DOHH2 (cell line): ENCODE measurements at regions not wholly inside any gene's neighbourhood (a gene's known extent, or its start where the extent isn't known, plus 50 kb on each side); places are given as distances from the start of the nearest gene placed in this dataset.

ENCODE experiments used
- H3F3A ChIP-seq: fragments of 200-600 bp; sonication (generic), shearing (Covaris generic); 2 replicates; pipeline ENCODE4 v1.6.0; 2016; ENCODE audit warnings: antibody characterized with exemption, mild to moderate bottlenecking; ENCODE audit not compliant: control insufficient read depth, insufficient read depth
- H3K27ac ChIP-seq: fragments of 200-600 bp; sonication (generic); 2 replicates; pipeline ENCODE4 v1.5.1; 2014; ENCODE audit warnings: low read depth, mild to moderate bottlenecking, low read length, moderate library complexity
- H3K27me3 ChIP-seq: fragments of 200-600 bp; sonication (generic); 2 replicates; pipeline ENCODE4 v1.6.1; 2014; ENCODE audit warnings: mild to moderate bottlenecking, low read length, mixed read lengths; ENCODE audit not compliant: control insufficient read depth
- H3K36me3 ChIP-seq: fragments of 200-600 bp; sonication (generic); 2 replicates; pipeline ENCODE4 v1.6.1; 2014; ENCODE audit warnings: mild to moderate bottlenecking, low read length, moderate library complexity, mixed read lengths; ENCODE audit not compliant: control insufficient read depth
- H3K4me1 ChIP-seq: fragments of 200-600 bp; sonication (generic); 2 replicates; pipeline ENCODE4 v1.6.1; 2014; ENCODE audit warnings: mild to moderate bottlenecking, low read length, mixed read lengths; ENCODE audit not compliant: control insufficient read depth
- H3K4me2 ChIP-seq: fragments of 200-600 bp; sonication (generic); 2 replicates; pipeline ENCODE4 v1.6.0; 2014; ENCODE audit warnings: mild to moderate bottlenecking, low read length, moderate library complexity
- H3K4me3 ChIP-seq: fragments of 200-600 bp; sonication (generic); 2 replicates; pipeline ENCODE4 v1.5.1; 2014; ENCODE audit warnings: mild to moderate bottlenecking, low read length, mixed read lengths
- H3K79me2 ChIP-seq: fragments of 200-600 bp; sonication (generic); 2 replicates; pipeline ENCODE4 v1.6.1; 2014; ENCODE audit warnings: mild to moderate bottlenecking, low read length, mixed read lengths; ENCODE audit not compliant: control insufficient read depth
- H3K9me2 ChIP-seq: fragments of 200-600 bp; sonication (generic); replicated peaks from 2 replicates; pipeline ENCODE4 v1.6.1; 2014; ENCODE audit warnings: mild to moderate bottlenecking, low read length, mixed read lengths; ENCODE audit not compliant: control insufficient read depth
- H3K9me3 ChIP-seq: fragments of 200-600 bp; sonication (generic); 2 replicates; pipeline ENCODE4 v1.6.1; 2014; ENCODE audit warnings: antibody characterized with exemption, low read length, mixed read lengths; ENCODE audit not compliant: control insufficient read depth, insufficient read depth
- H4K20me1 ChIP-seq: fragments of 200-600 bp; sonication (generic); 2 replicates; pipeline ENCODE4 v1.6.0; 2014; ENCODE audit warnings: low read depth, mild to moderate bottlenecking, antibody characterized with exemption, low read length, moderate library complexity; ENCODE audit not compliant: control insufficient read depth, insufficient read depth
- EZH2phosphoT487 ChIP-seq: fragments of 200-600 bp; sonication (generic); IDR thresholded peaks from 2 replicates; pipeline ENCODE4 v1.6.1; 2017; ENCODE audit warnings: borderline replicate concordance, mild to moderate bottlenecking, antibody characterized with exemption, low read length, moderate library complexity, mixed read lengths
- TF ChIP-seq, protein P1 (sequence below): fragments of 200-600 bp; sonication (generic); IDR thresholded peaks from one replicate; pipeline ENCODE4 v1.5.1; 2014; ENCODE audit warnings: antibody characterized with exemption, mild to moderate bottlenecking, low read depth, low read length; ENCODE audit not compliant: poor library complexity, severe bottlenecking

DNA sequence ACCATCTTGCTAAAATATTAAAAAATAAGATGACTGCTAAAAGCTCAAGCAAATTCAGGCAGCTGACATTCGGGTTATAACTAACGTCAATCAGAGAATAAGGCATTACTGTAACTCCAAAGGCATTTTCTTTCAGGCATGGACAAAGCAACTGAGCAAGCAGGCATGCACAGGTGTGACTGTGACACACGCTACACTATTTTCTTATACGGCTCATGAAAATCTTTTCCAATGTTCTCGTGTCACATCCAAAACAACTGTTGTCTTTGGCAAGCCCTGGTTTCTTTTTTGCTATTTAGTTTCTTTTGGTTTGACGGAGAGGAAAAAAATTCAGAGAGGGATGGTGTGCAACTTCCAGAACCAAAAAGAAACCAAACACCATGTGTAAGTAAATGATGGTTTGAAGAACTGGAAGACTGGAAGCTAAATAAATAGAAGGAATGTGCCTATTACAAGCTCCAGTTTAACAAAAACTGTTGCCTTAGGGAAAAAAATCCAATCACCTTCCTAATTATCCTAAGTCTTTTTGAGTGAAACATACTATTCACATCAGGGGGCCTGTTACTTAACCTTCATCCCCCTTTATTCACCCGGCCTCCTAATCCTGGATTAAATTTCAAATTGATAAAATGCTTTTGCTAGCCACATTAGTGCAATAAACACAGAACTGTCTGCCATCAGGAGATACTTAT, 277.6 kb downstream of the PSAT1 start:
- Histone ChIP-seq H3K4me2 (no peak overlapping the region), H3F3A (no peaks in the 10 kb centered on the region)
- no peak for TF ChIP-seq EZH2phosphoT487
- TF ChIP-seq, protein P1, sequence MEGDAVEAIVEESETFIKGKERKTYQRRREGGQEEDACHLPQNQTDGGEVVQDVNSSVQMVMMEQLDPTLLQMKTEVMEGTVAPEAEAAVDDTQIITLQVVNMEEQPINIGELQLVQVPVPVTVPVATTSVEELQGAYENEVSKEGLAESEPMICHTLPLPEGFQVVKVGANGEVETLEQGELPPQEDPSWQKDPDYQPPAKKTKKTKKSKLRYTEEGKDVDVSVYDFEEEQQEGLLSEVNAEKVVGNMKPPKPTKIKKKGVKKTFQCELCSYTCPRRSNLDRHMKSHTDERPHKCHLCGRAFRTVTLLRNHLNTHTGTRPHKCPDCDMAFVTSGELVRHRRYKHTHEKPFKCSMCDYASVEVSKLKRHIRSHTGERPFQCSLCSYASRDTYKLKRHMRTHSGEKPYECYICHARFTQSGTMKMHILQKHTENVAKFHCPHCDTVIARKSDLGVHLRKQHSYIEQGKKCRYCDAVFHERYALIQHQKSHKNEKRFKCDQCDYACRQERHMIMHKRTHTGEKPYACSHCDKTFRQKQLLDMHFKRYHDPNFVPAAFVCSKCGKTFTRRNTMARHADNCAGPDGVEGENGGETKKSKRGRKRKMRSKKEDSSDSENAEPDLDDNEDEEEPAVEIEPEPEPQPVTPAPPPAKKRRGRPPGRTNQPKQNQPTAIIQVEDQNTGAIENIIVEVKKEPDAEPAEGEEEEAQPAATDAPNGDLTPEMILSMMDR = no peak

DNA sequence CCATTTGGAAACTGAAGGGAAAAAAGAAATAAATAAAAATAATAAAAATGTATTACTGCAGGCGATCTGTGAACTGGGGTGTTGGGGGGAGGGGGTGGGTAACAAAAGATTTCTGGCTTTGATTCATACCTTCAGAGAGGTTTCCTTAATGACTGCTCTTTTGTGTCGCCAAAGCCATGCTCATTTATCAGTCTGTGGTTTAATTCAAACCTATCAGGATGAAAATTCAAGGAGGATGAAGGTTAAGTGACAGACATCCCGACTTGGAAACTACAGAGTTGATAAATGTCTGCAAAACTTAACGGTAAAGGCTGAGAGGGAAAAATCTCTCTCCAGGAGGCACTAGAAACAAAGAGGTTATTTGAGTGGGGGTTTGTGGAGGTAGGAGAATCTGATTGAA, 278.2 kb downstream of the PSAT1 start:
- Histone ChIP-seq H3K4me3 (no peak overlapping the region), H3F3A (no peaks in the 10 kb centered on the region), H3K4me2 (no peak overlapping the region), H3K27ac (no peak overlapping the region), H3K9me2 (no peaks in the 10 kb centered on the region), H3K27me3 (no peaks in the 10 kb centered on the region), H3K4me1 (no peaks in the 10 kb centered on the region), H3K79me2 (no peaks in the 10 kb centered on the region), H3K36me3 (no peaks in the 10 kb centered on the region), H4K20me1 (no peaks in the 10 kb centered on the region), H3K9me3 (no peaks in the 10 kb centered on the region)
- TF ChIP-seq, protein P1 = no peak
- TF ChIP-seq EZH2phosphoT487 = no peak

More for the DNA sequence above, 277.6 kb downstream of the PSAT1 start:
- H3K27ac ChIP-seq = no peak overlapping the region
- H3K9me3 ChIP-seq = no peaks in the 10 kb centered on the region
- no peaks in the 10 kb centered on the region for H3K36me3 ChIP-seq
- no peaks in the 10 kb centered on the region for H3K4me1 ChIP-seq
- H3K79me2 ChIP-seq = no peaks in the 10 kb centered on the region
- H3K27me3 ChIP-seq = no peaks in the 10 kb centered on the region
- no peak overlapping the region for H3K4me3 ChIP-seq
- no peaks in the 10 kb centered on the region for H4K20me1 ChIP-seq
- H3K9me2 ChIP-seq = no peaks in the 10 kb centered on the region

DNA sequence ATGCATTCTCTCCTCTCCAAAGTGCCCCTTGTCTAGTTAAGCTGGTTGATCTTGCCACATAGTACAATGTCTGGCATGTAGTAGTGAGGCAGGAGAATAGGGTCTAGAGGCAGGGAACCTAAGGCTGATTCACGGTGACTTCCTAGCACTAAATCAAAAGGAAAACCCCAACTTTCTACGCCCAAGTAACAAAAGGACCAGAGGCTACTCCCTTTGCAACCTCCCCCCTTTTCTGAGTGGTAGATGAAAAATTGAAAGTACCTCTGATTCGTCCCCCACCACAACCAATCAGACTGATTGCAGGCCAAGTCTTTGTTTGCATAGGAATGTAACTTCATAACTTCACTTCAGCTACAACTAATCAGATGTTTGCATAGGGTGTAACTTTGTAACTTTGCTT, 278.8 kb downstream of the PSAT1 start:
- H3K4me3 ChIP-seq = no peak overlapping the region
- no peak overlapping the region for H3K27ac ChIP-seq
- H3K4me2 ChIP-seq = no peak overlapping the region
- no peaks in the 10 kb centered on the region for H3K9me2 ChIP-seq
- H3K4me1 ChIP-seq = no peaks in the 10 kb centered on the region
- TF ChIP-seq EZH2phosphoT487 = no peak
- TF ChIP-seq, protein P1 = no peak
- H3K27me3 ChIP-seq = no peaks in the 10 kb centered on the region
- H4K20me1 ChIP-seq = no peaks in the 10 kb centered on the region
- H3K9me3 ChIP-seq = no peaks in the 10 kb centered on the region
- H3K36me3 ChIP-seq = no peaks in the 10 kb centered on the region
- H3F3A ChIP-seq = no peaks in the 10 kb centered on the region
- H3K79me2 ChIP-seq = no peaks in the 10 kb centered on the region
